C4-2B (cell line): ENCODE measurements at regions not wholly inside any gene's neighbourhood (a gene's known extent, or its start where the extent isn't known, plus 50 kb on each side); places are given as distances from the start of the nearest gene placed in this dataset.

Experiments
- ZFX ChIP-seq: fragments of 450-650 bp; IDR thresholded peaks from 2 replicates; pipeline ENCODE4 v1.6.1; 2017
- TF ChIP-seq, protein P1 (sequence below): fragments of 450-650 bp; conservative IDR thresholded peaks from 2 replicates; pipeline ENCODE4 v1.5.1; 2017; ENCODE audit warnings: mild to moderate bottlenecking

DNA sequence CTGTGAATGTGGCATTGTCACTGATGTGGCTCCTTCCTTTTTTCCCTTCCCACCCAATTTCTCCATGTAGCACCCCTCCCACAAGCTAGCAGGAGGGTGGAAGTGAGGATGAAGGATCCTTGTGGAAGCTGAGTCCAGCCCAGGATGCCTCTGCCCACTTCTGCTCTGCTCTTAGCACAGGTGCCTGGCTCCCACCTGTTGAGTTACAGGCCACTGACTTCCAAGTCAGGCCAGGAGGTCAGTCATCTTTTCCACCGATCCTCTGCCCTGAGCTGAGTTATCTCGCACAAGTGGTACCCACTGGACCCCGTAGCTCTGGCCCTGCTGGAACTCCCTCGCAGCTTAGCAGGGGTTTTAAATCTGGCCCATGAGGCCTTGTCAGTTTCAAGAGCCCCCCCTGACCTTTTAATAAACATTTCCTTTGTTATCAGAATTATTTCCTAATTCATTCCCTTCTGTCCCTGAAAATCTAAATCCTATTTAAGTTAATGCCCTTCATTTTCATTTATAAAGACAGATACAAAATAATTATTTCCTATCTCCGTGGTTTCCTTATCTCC, 125.3 kb upstream of the CADM1 start:
- TF ChIP-seq, protein P1, sequence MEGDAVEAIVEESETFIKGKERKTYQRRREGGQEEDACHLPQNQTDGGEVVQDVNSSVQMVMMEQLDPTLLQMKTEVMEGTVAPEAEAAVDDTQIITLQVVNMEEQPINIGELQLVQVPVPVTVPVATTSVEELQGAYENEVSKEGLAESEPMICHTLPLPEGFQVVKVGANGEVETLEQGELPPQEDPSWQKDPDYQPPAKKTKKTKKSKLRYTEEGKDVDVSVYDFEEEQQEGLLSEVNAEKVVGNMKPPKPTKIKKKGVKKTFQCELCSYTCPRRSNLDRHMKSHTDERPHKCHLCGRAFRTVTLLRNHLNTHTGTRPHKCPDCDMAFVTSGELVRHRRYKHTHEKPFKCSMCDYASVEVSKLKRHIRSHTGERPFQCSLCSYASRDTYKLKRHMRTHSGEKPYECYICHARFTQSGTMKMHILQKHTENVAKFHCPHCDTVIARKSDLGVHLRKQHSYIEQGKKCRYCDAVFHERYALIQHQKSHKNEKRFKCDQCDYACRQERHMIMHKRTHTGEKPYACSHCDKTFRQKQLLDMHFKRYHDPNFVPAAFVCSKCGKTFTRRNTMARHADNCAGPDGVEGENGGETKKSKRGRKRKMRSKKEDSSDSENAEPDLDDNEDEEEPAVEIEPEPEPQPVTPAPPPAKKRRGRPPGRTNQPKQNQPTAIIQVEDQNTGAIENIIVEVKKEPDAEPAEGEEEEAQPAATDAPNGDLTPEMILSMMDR: no peak
- TF ChIP-seq ZFX: no peak
